ENCODE measurements at regions not wholly inside any gene's neighbourhood (a gene's known extent, or its start where the extent isn't known, plus 50 kb on each side); places are given as distances from the start of the nearest gene placed in this dataset.

DNA sequence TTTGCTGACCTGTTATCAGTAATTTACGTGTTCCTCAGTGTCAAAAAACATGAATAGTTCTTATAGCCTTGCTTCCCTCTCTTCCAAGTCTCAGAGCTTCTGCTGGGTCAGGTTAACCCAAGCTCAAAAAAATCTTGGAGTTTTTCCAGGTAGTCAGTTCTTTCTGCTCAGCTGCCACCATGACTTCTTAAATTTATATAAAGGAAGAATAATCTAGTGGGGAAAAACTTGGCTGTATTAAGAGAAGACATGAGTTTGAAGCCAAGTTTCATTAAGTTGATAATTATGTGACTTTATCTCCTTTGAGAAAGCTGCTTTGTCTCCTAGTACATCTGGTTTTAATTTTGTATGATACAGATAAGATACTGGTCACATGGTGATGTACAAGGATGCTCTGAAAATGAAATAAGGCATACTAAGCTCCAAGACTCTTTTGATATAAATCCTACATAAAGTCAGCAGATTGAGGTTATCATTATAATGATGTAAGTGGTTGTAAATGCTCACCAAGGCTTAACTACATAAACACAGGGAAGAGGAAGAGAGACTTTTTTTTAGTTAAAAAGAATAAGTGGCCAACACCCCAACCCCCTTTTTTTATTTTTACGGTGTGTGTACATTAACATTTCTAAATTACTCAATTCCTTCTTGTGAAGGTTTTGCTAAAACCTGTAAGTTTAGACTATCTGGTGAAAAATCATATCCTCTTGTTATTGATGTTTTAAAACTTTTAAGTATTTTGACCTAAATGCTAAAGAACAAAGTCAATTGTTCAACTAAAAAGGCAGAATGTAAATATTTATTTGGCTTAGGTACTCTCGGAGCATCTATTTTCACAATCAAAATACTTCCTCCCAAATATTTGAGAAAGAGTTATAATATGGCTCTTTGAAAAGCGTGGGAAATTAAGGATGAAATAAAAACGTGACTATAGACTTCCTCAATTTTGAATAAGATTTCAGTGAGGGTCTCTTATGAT lies 84.1 kb upstream of the SLC38A2 start:
- peaks cover 40% of the 10 kb centered on the region for H3K4me1 Mint-ChIP-seq (ENCODE audit: low read depth, unreplicated experiment)
- no peaks in the 10 kb centered on the region for H3K27me3 Mint-ChIP-seq (ENCODE audit: insufficient read depth, unreplicated experiment)
- peak overlapping the region; percentile 32 for H3K4me3 Mint-ChIP-seq (ENCODE audit: unreplicated experiment)
- Histone ChIP-seq H3K36me3 (ENCODE audit: control insufficient read depth, insufficient read depth, low read length) (no peaks in the 10 kb centered on the region), H3K27me3 (replicated peaks; ENCODE audit: control insufficient read depth, insufficient read depth, low read length) (no peaks in the 10 kb centered on the region), H3K4me3 (ENCODE audit: low read depth, low read length) (no peak overlapping the region), H3K9me3 (no peaks in the 10 kb centered on the region), H3K4me1 (peaks cover 55% of the 10 kb centered on the region)
- H3K27ac Mint-ChIP-seq (ENCODE audit: unreplicated experiment): peak overlapping the region; percentile 65
- intact Hi-C loops (cut with micrococcal nuclease; ENCODE audit: unreplicated experiment): no loop called here
- H3K9me3 Mint-ChIP-seq (ENCODE audit: unreplicated experiment): no peaks in the 10 kb centered on the region
- TSS peak; percentile 92 for BruUV-seq (replicated peaks)
- H3K36me3 Mint-ChIP-seq (ENCODE audit: insufficient read depth, unreplicated experiment): no peaks in the 10 kb centered on the region
- no peak for TF ChIP-seq CTCF (IDR thresholded peaks at IDR 0.05; ENCODE audit: insufficient read depth in 1 of 2, low read depth in 1 of 2, low read length in 1 of 2, severe bottlenecking in 1 of 2, unreplicated experiment in 1 of 2)
- CTCF ChIA-PET: interaction anchor here (1.5 kb wide), 1 partner anchor 205 kb away, joined by 7 read pairs; no protein-coding TSS in a partner anchor
- POLR2A ChIA-PET: interaction anchor here (1.3 to 1.6 kb wide), 2 partner anchors 17 to 85 kb away, joined by 4 to 5 read pairs; no protein-coding TSS in a partner anchor
- no peak for DNase-seq

- no peaks in the 10 kb centered on the region for H3K27me3 ChIP-seq (replicated peaks; ENCODE audit: control insufficient read depth, insufficient read depth, low read length)
- Mint-ChIP-seq H3K4me3 (ENCODE audit: unreplicated experiment) (peak overlapping the region; percentile 32), H3K9me3 (ENCODE audit: unreplicated experiment) (no peaks in the 10 kb centered on the region), H3K4me1 (ENCODE audit: low read depth, unreplicated experiment) (peaks cover 46% of the 10 kb centered on the region), H3K27ac (ENCODE audit: unreplicated experiment) (peak overlapping the region; percentile 65), H3K36me3 (ENCODE audit: insufficient read depth, unreplicated experiment) (no peaks in the 10 kb centered on the region), H3K27me3 (ENCODE audit: insufficient read depth, unreplicated experiment) (no peaks in the 10 kb centered on the region)
- intact Hi-C loops (cut with micrococcal nuclease; ENCODE audit: unreplicated experiment): loop anchor here (1.0 to 2.0 kb wide), 6 partner anchors 18 to 206 kb away; no protein-coding TSS in a partner anchor
- CTCF ChIA-PET: interaction anchor here (1.5 kb wide), 1 partner anchor 206 kb away, joined by 7 read pairs; no protein-coding TSS in a partner anchor
- BruUV-seq (replicated peaks): no TSS peak
- TF ChIP-seq CTCF (IDR thresholded peaks at IDR 0.05; ENCODE audit: insufficient read depth in 1 of 2, low read depth in 1 of 2, low read length in 1 of 2, severe bottlenecking in 1 of 2, unreplicated experiment in 1 of 2): no peak
- H3K36me3 ChIP-seq (ENCODE audit: control insufficient read depth, insufficient read depth, low read length): no peaks in the 10 kb centered on the region
- peaks cover 58% of the 10 kb centered on the region for H3K4me1 ChIP-seq
- no peak overlapping the region for H3K4me3 ChIP-seq (ENCODE audit: low read depth, low read length)
- POLR2A ChIA-PET: interaction anchor here (0.7 to 1.6 kb wide), 3 partner anchors 18 to 98 kb away, joined by 4 to 6 read pairs (median 5); no protein-coding TSS in a partner anchor
- H3K9me3 ChIP-seq: no peaks in the 10 kb centered on the region
- peak; percentile 84 to 87 for DNase-seq
These were observed 83.2 kb upstream of the SLC38A2 start for GRCh38 chr12:46455648-46456352.

DNA sequence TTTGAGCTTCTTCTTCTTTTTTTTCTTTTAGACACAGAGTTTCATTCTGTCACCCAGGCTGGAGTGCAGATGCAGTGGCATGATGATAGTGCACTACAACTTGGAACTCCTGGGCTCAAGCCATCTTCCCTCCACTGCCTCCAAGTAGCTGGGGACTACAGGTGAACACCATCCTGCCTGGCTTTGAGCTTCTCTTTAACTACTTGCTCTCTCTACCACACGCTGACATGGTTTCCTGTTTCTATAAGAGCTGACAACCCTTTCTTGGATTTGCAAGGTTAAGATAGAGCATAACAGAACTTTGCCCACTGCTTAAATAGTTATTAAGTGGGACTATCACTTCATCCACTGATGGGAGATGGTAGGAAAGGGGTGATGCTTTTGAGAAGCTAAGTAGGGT lies 82.4 kb upstream of the SLC38A2 start:
- Histone ChIP-seq H3K36me3 (ENCODE audit: control insufficient read depth, insufficient read depth, low read length) (no peaks in the 10 kb centered on the region), H3K4me1 (peaks cover 58% of the 10 kb centered on the region), H3K27me3 (replicated peaks; ENCODE audit: control insufficient read depth, insufficient read depth, low read length) (no peaks in the 10 kb centered on the region), H3K4me3 (ENCODE audit: low read depth, low read length) (no peak overlapping the region), H3K9me3 (no peaks in the 10 kb centered on the region)
- no peak for TF ChIP-seq CTCF (IDR thresholded peaks at IDR 0.05; ENCODE audit: insufficient read depth in 1 of 2, low read depth in 1 of 2, low read length in 1 of 2, severe bottlenecking in 1 of 2, unreplicated experiment in 1 of 2)
- H3K4me3 Mint-ChIP-seq (ENCODE audit: unreplicated experiment): peak overlapping the region; percentile 32
- POLR2A ChIA-PET: interaction anchor here (1.6 kb wide), 1 partner anchor 19 kb away, joined by 5 read pairs; no protein-coding TSS in a partner anchor
- no TSS peak for BruUV-seq (replicated peaks)
- H3K36me3 Mint-ChIP-seq (ENCODE audit: insufficient read depth, unreplicated experiment): no peaks in the 10 kb centered on the region
- peaks cover 49% of the 10 kb centered on the region for H3K4me1 Mint-ChIP-seq (ENCODE audit: low read depth, unreplicated experiment)
- DNase-seq: no peak
- intact Hi-C loops (cut with micrococcal nuclease; ENCODE audit: unreplicated experiment): loop anchor here (1.0 to 2.0 kb wide), 6 partner anchors 18 to 206 kb away; no protein-coding TSS in a partner anchor
- H3K27ac Mint-ChIP-seq (ENCODE audit: unreplicated experiment): peak overlapping the region; percentile 65
- H3K9me3 Mint-ChIP-seq (ENCODE audit: unreplicated experiment): no peaks in the 10 kb centered on the region
- CTCF ChIA-PET: interaction anchor here (1.5 kb wide), 1 partner anchor 206 kb away, joined by 7 read pairs; no protein-coding TSS in a partner anchor
- no peaks in the 10 kb centered on the region for H3K27me3 Mint-ChIP-seq (ENCODE audit: insufficient read depth, unreplicated experiment)
